Activated CD4-positive, alpha-beta T cell treated with anti-CD3 and anti-CD28 coated beads for 36 hours (primary cell): ENCODE measurements at regions not wholly inside any gene's neighbourhood (a gene's known extent, or its start where the extent isn't known, plus 50 kb on each side); places are given as distances from the start of the nearest gene placed in this dataset.
"Not testable (repeated sequence)": the region's sequence is repeated elsewhere in the genome, so short reads cannot be mapped to it uniquely, and the experiment has no call there.

ENCODE experiments used
- ATAC-seq: fragments of 200-7000 bp; cut with Tn5 transposase; one replicate; pipeline ENCODE4 v1.10.0; 2021; ENCODE audit warnings: mild to moderate bottlenecking, moderate library complexity
- CTCF ChIA-PET: fragments of 350-600 bp; sonication (Branson Sonifier 250); formaldehyde crosslinking; loops from one replicate; lab custom pipeline; 2021; ENCODE audit warnings: antibody characterized with exemption; lab: Charles Lee
- POLR2A ChIA-PET: fragments of 350-600 bp; sonication (Branson Sonifier 250); formaldehyde crosslinking; loops from one replicate; lab custom pipeline; 2021; ENCODE audit warnings: antibody characterized with exemption, inconsistent platforms; lab: Charles Lee
- DNase-seq: peaks from one replicate; pipeline ENCODE4 v3.0.0-alpha.2; 2020
- H3K27ac Mint-ChIP-seq: one replicate; pipeline ENCODE4 v1.8.0; 2021; ENCODE audit warnings: mixed read lengths
- H3K27me3 Mint-ChIP-seq: one replicate; pipeline ENCODE4 v1.8.0; 2021; ENCODE audit warnings: mixed read lengths
- H3K36me3 Mint-ChIP-seq: one replicate; pipeline ENCODE4 v1.8.0; 2021; ENCODE audit warnings: low read depth, mixed read lengths
- H3K4me1 Mint-ChIP-seq: one replicate; pipeline ENCODE4 v1.8.0; 2021; ENCODE audit warnings: mixed read lengths
- H3K4me3 Mint-ChIP-seq: one replicate; pipeline ENCODE4 v1.8.0; 2021; ENCODE audit warnings: mild to moderate bottlenecking, moderate library complexity, mixed read lengths
- H3K9me3 Mint-ChIP-seq: one replicate; pipeline ENCODE4 v1.8.0; 2021; ENCODE audit warnings: low read depth, mixed read lengths
- intact Hi-C, 2 experiments: fragments of 100-400 bp; cut with DNase I in 1 of 2; cut with micrococcal nuclease in 1 of 2; formaldehyde crosslinking; loops; one replicate each; pipeline versions ENCODE4 v1.14.2 to v1.15.1; 2022 to 2024; cut with DNase I, micrococcal nuclease

- DNase-seq (no peak), ATAC-seq (no peak)
- no peaks in the 10 kb centered on the region for H3K36me3 Mint-ChIP-seq
- H3K27ac Mint-ChIP-seq, result no peak overlapping the region
- CTCF ChIA-PET, result interaction anchor here (1.1 kb wide), 1 partner anchor 20 kb away, joined by 3 read pairs; no protein-coding TSS in a partner anchor
- intact Hi-C loops, result no loop called here
- POLR2A ChIA-PET, result no interaction called here
- no peak overlapping the region for H3K4me3 Mint-ChIP-seq
- H3K9me3 Mint-ChIP-seq, result no peaks in the 10 kb centered on the region
- no peaks in the 10 kb centered on the region for H3K27me3 Mint-ChIP-seq
- H3K4me1 Mint-ChIP-seq, result no peaks in the 10 kb centered on the region
Observed at GRCh38 chr3:15977090-15977489, 179.3 kb upstream of the ANKRD28 start.

GRCh38 chr3:15977598-15978232 is 179.9 kb upstream of the ANKRD28 start:
- Mint-ChIP-seq H3K27me3 (no peaks in the 10 kb centered on the region), H3K4me1 (no peaks in the 10 kb centered on the region), H3K36me3 (no peaks in the 10 kb centered on the region), H3K27ac (no peak overlapping the region), H3K9me3 (no peaks in the 10 kb centered on the region), H3K4me3 (no peak overlapping the region)
- no peak for ATAC-seq
- no peak for DNase-seq
- intact Hi-C loops, result no loop called here
- POLR2A ChIA-PET, result interaction anchor here (0.6 kb wide), 1 partner anchor 245 kb away, joined by 4 read pairs; no protein-coding TSS in a partner anchor
- CTCF ChIA-PET, result interaction anchor here (1.1 kb wide), 1 partner anchor 19 kb away, joined by 3 read pairs; no protein-coding TSS in a partner anchor

DNA sequence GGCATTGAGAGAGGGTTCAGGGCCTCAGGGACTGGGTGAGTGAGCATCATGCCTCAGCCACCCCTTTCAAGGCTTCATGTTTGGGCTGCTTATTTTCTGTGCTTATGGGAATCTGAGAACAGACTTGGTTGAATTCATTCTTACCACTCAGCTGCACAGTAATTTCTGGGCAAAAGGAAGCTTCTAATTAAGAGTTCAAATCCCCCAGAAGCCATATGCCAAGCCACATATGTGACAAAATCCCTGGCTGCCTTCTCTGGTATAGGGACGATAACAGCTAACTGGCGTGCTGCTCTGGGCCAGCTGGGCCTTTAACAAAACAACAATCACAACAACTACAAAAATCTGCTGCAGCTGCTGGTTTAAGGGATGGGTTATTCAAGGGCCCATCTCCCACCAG is 181.0 kb upstream of the ANKRD28 start:
- H3K36me3 Mint-ChIP-seq, result no peaks in the 10 kb centered on the region
- DNase-seq, result no peak
- ATAC-seq, result no peak
- H3K9me3 Mint-ChIP-seq, result no peaks in the 10 kb centered on the region
- H3K27ac Mint-ChIP-seq, result no peak overlapping the region
- CTCF ChIA-PET, result no interaction called here
- intact Hi-C loops, result no loop called here
- no peaks in the 10 kb centered on the region for H3K27me3 Mint-ChIP-seq
- H3K4me3 Mint-ChIP-seq, result no peak overlapping the region
- POLR2A ChIA-PET, result no interaction called here
- H3K4me1 Mint-ChIP-seq, result no peaks in the 10 kb centered on the region

GRCh38 chr3:15979495-15979894 is 181.7 kb upstream of the ANKRD28 start:
- intact Hi-C loops, result no loop called here
- ChIA-PET CTCF (no interaction called here), POLR2A (no interaction called here)
- ATAC-seq, result no peak
- Mint-ChIP-seq H3K4me1 (no peaks in the 10 kb centered on the region), H3K9me3 (no peaks in the 10 kb centered on the region), H3K4me3 (no peak overlapping the region), H3K27me3 (no peaks in the 10 kb centered on the region), H3K27ac (no peak overlapping the region), H3K36me3 (no peaks in the 10 kb centered on the region)
- no peak for DNase-seq

- Mint-ChIP-seq H3K27me3 (no peaks in the 10 kb centered on the region), H3K27ac (no peak overlapping the region), H3K9me3 (no peaks in the 10 kb centered on the region), H3K4me1 (no peaks in the 10 kb centered on the region), H3K36me3 (no peaks in the 10 kb centered on the region), H3K4me3 (no peak overlapping the region)
- no peak for ATAC-seq
- ChIA-PET CTCF (no interaction called here), POLR2A (no interaction called here)
- intact Hi-C loops, result no loop called here
- no peak for DNase-seq
Observed at GRCh38 chr3:15979900-15980299, 182.1 kb upstream of the ANKRD28 start.

DNA sequence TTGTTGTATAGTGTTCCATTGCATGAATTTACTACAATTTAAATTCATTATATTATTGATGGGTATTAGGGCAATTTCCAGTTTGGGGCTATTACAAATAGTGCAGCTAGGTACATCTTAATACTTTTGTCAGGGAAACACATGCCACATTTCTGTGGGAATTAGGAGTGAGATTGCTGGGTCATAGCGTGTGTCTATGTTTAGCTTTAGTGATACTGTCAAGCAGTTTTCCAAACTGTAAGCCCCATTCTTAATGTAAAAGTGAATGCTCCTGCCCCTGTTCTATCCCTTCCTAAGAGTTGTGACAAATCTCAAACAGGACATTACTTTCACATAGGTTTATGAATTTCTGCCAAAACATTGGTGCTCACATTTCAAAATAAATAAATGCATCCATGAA is 184.5 kb upstream of the ANKRD28 start:
- H3K36me3 Mint-ChIP-seq, result no peaks in the 10 kb centered on the region
- no peak for ATAC-seq
- no peaks in the 10 kb centered on the region for H3K4me1 Mint-ChIP-seq
- no peak overlapping the region for H3K4me3 Mint-ChIP-seq
- POLR2A ChIA-PET, result no interaction called here
- no peak for DNase-seq
- no peaks in the 10 kb centered on the region for H3K9me3 Mint-ChIP-seq
- intact Hi-C loops, result no loop called here
- H3K27me3 Mint-ChIP-seq, result peaks cover 2% of the 10 kb centered on the region
- CTCF ChIA-PET, result no interaction called here
- H3K27ac Mint-ChIP-seq, result no peak overlapping the region

- no peak overlapping the region for H3K27ac Mint-ChIP-seq
- ATAC-seq (no peak), DNase-seq (no peak)
- ChIA-PET POLR2A (no interaction called here), CTCF (no interaction called here)
- no peak overlapping the region for H3K4me3 Mint-ChIP-seq
- H3K9me3 Mint-ChIP-seq, result peaks cover 2% of the 10 kb centered on the region
- no peaks in the 10 kb centered on the region for H3K4me1 Mint-ChIP-seq
- H3K27me3 Mint-ChIP-seq, result peaks cover 2% of the 10 kb centered on the region
- no peaks in the 10 kb centered on the region for H3K36me3 Mint-ChIP-seq
- intact Hi-C loops, result no loop called here
Observed at GRCh38 chr3:15982667-15983196, 185.0 kb upstream of the ANKRD28 start.

DNA sequence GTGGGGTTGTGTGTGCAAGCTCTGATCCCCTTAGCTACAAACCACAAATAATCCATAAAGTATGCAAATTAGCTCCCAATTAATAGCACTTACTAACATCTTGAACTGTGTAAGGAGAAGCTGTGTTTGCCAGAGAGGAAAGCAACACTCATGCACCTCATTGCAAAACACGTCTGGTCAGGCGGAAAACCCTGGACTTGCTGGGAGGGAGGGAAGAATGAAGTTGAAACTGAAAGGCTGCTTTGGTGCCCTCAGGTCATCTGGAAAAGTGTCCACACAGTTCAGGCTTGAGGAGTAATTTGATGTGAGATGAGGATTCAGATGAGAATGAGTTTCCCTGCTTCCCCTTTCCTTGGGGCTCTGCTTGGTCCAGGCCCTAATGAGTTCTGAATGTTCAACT is 185.5 kb upstream of the ANKRD28 start:
- CTCF ChIA-PET, result no interaction called here
- H3K4me1 Mint-ChIP-seq, result no peaks in the 10 kb centered on the region
- no peak for DNase-seq
- POLR2A ChIA-PET, result no interaction called here
- H3K4me3 Mint-ChIP-seq, result no peak overlapping the region
- peaks cover 2% of the 10 kb centered on the region for H3K27me3 Mint-ChIP-seq
- intact Hi-C loops, result no loop called here
- H3K36me3 Mint-ChIP-seq, result no peaks in the 10 kb centered on the region
- H3K27ac Mint-ChIP-seq, result no peak overlapping the region
- H3K9me3 Mint-ChIP-seq, result peaks cover 2% of the 10 kb centered on the region
- no peak for ATAC-seq

GRCh38 chr3:15983693-15984092 is 185.9 kb upstream of the ANKRD28 start:
- ChIA-PET CTCF (no interaction called here), POLR2A (no interaction called here)
- DNase-seq, result no peak
- Mint-ChIP-seq H3K36me3 (peaks cover under 1% of the 10 kb centered on the region), H3K27me3 (peaks cover 2% of the 10 kb centered on the region), H3K4me3 (no peak overlapping the region), H3K9me3 (peaks cover 6% of the 10 kb centered on the region), H3K27ac (no peak overlapping the region), H3K4me1 (no peaks in the 10 kb centered on the region)
- no peak for ATAC-seq
- intact Hi-C loops, result no loop called here

DNA sequence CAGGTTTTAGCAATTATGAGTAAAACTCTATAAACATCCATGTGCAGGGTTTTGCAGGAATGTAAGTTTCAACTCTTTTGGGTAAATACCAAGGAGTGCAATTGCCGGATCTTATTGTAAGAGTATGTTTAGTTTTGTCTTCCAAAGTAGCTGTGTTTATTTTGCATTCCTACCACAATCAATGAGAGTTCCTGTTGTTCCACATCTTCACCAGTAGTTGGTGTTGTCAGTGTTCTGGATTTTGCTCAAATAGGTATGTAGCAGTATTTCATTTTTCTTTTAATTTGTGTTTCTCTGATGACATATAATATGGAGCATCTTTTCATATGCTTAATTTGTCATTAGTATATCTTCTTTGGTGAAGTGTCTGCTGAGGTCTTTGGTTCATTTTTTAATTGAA is 185.1 kb upstream of the GALNT15 start:
- peaks cover 4% of the 10 kb centered on the region for H3K27me3 Mint-ChIP-seq
- no peak overlapping the region for H3K4me3 Mint-ChIP-seq
- peaks cover 3% of the 10 kb centered on the region for H3K36me3 Mint-ChIP-seq
- H3K4me1 Mint-ChIP-seq, result no peaks in the 10 kb centered on the region
- no peak for DNase-seq
- H3K9me3 Mint-ChIP-seq, result peaks cover 12% of the 10 kb centered on the region
- ChIA-PET POLR2A (no interaction called here), CTCF (no interaction called here)
- no peak overlapping the region for H3K27ac Mint-ChIP-seq
- intact Hi-C loops, result no loop called here
- no peak for ATAC-seq

DNA sequence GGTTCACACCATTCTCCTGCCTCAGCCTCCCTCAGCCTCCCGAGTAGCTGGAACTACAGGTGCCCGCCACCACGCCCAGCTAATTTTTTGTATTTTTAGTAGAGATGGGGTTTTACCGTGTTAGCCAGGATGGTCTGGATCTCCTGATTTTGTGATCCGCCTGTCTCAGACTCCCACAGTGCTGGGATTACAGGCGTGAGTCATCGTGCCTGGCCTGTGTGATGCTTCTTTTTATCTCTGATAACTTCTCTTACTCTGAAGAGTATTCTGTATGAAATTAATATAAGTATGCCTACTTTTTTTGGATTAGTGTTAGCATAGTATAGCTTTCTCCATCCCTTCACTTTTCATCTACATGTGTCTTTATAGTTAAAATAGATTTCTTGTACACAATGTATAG is 180.8 kb upstream of the GALNT15 start:
- CTCF ChIA-PET, result interaction anchor here (1.0 kb wide), 1 partner anchor 148 kb away, joined by 3 read pairs; no protein-coding TSS in a partner anchor
- H3K36me3 Mint-ChIP-seq, H3K27me3 Mint-ChIP-seq, DNase-seq, H3K4me3 Mint-ChIP-seq, H3K27ac Mint-ChIP-seq, H3K9me3 Mint-ChIP-seq, ATAC-seq, POLR2A ChIA-PET, intact Hi-C loops, H3K4me1 Mint-ChIP-seq: not testable (repeated sequence)

DNA sequence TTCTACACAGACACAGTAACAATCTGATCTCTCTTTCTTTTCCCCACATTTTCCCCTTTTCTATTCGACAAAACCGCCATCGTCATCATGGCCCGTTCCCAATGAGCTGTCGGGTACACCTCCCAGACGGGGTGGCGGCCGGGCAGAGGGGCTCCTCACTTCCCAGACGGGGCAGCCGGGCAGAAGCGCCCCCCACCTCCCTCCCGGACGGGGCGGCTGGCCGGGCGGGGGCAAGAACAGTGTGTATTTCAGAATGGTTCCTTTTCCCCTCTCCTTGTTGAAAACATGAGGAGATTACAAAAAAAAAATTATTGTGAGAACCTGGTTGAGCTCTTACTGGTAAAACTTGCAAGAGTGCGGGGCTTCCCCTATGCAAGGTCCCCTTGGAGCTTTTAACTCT is 178.0 kb upstream of the GALNT15 start:
- H3K4me1 Mint-ChIP-seq, H3K36me3 Mint-ChIP-seq, POLR2A ChIA-PET, DNase-seq, H3K27me3 Mint-ChIP-seq, intact Hi-C loops, H3K9me3 Mint-ChIP-seq, ATAC-seq, H3K4me3 Mint-ChIP-seq, H3K27ac Mint-ChIP-seq: not testable (repeated sequence)
- CTCF ChIA-PET, result interaction anchor here (0.6 to 0.9 kb wide), 2 partner anchors 19 to 848 kb away, joined by 3 read pairs; no protein-coding TSS in a partner anchor
